A549 (cell line): ENCODE measurements at regions not wholly inside any gene's neighbourhood (a gene's known extent, or its start where the extent isn't known, plus 50 kb on each side); places are given as distances from the start of the nearest gene placed in this dataset.

ENCODE experiments used
- ATAC-seq, 2 experiments: fragments of 200-7000 bp in 1 of 2; fragments of >200 bp in 1 of 2; cut with Nextera tagmentation in 1 of 2; cut with Tn5 transposase in 1 of 2; 3 replicates each; pipeline versions ENCODE4 v1.8.0 to v1.9.1; 2018 to 2020; ENCODE audit warnings: mild to moderate bottlenecking in 1 of 2, moderate library complexity in 1 of 2
- CTCF ChIA-PET: fragments of 300-600 bp; sonication (Branson Sonifier 250); formaldehyde crosslinking; extraction: SDS; loops from one replicate; lab custom pipeline; 2021; ENCODE audit warnings: antibody characterized with exemption, inconsistent platforms; lab: Yijun Ruan, JAX
- POLR2A ChIA-PET: fragments of 350-600 bp; formaldehyde crosslinking; extraction: SDS; loops from one replicate; lab custom pipeline; 2021; ENCODE audit warnings: antibody characterized with exemption, inconsistent platforms; lab: Yijun Ruan, JAX
- DNase-seq, 2 experiments: peaks; one replicate each; pipeline versions ENCODE4 v3.0.0 to v3.0.0-alpha.2; 2011 to 2016; ENCODE audit warnings: low read depth in 1 of 2, low spot score in 1 of 2
- FAIRE-seq: peaks from 2 replicates; lab custom pipeline; 2011; peaks lifted over from hg19 to GRCh38; lab: Jason Lieb, UNC
- H3K27ac ChIP-seq, 2 experiments: fragments of >200 bp; sonication (Bioruptor Twin); formaldehyde crosslinking; 3 replicates each; pipeline ENCODE4 v1.5.1; 2016 to 2017
- H3K4me1 ChIP-seq: fragments of >200 bp; sonication (Bioruptor Twin); formaldehyde crosslinking; 3 replicates; pipeline ENCODE4 v1.6.1; 2016
- H3K4me2 ChIP-seq: fragments of >200 bp; sonication (Bioruptor Twin); formaldehyde crosslinking; 3 replicates; pipeline ENCODE4 v1.6.1; 2016
- H3K4me3 ChIP-seq: fragments of >200 bp; sonication (Bioruptor Twin); formaldehyde crosslinking; 3 replicates; pipeline ENCODE4 v1.5.1; 2016
- H3K9me3 ChIP-seq: fragments of >200 bp; sonication (Bioruptor Twin); formaldehyde crosslinking; 3 replicates; pipeline ENCODE4 v1.6.1; 2016
- BCL3 ChIP-seq: fragments of >200 bp; sonication (Bioruptor Twin); formaldehyde crosslinking; IDR thresholded peaks from 3 replicates; pipeline ENCODE4 v1.6.1; 2016
- BHLHE40 ChIP-seq: IDR thresholded peaks from 2 replicates; pipeline ENCODE4 v1.6.1; 2012; ENCODE audit warnings: low read depth, low read length, inconsistent platforms
- CTCF ChIP-seq: fragments of >200 bp; sonication (Bioruptor Twin); formaldehyde crosslinking; IDR thresholded peaks from 3 replicates; pipeline ENCODE4 v1.5.1; 2016
- EHMT2 ChIP-seq: fragments of 200-600 bp; sonication (generic); IDR thresholded peaks from 2 replicates; pipeline ENCODE4 v1.6.1; 2016; ENCODE audit warnings: antibody characterized with exemption, low read depth, mild to moderate bottlenecking, moderate library complexity
- FOSB ChIP-seq: fragments of 250-450 bp; sonication (Bioruptor Pico); IDR thresholded peaks from 2 replicates; pipeline ENCODE4 v1.5.0; 2020; ENCODE audit warnings: mild to moderate bottlenecking, moderate library complexity
- HEYL ChIP-seq: fragments of 250-450 bp; sonication (Bioruptor Pico); IDR thresholded peaks from 2 replicates; pipeline ENCODE4 v1.8.0; 2021; ENCODE audit warnings: mild to moderate bottlenecking, moderate library complexity
- HMGXB4 ChIP-seq: fragments of 250-450 bp; sonication (Bioruptor Pico); IDR thresholded peaks from 2 replicates; pipeline ENCODE4 v1.5.0; 2021; ENCODE audit warnings: mild to moderate bottlenecking, moderate library complexity, borderline replicate concordance
- HOXB5 ChIP-seq: fragments of 250-450 bp; sonication (Bioruptor Pico); IDR thresholded peaks from 2 replicates; pipeline ENCODE4 v1.5.0; 2020; ENCODE audit warnings: mild to moderate bottlenecking, moderate library complexity
- JUNB ChIP-seq: fragments of >200 bp; sonication (Bioruptor Twin); formaldehyde crosslinking; IDR thresholded peaks from 2 replicates; pipeline ENCODE4 v1.6.1; 2016
- KDM1A ChIP-seq: fragments of 200-600 bp; sonication (generic); IDR thresholded peaks from 2 replicates; pipeline ENCODE4 v1.6.1; 2016; ENCODE audit warnings: low read depth, mild to moderate bottlenecking
- MAFK ChIP-seq: fragments of 450-650 bp; IDR thresholded peaks from 2 replicates; pipeline ENCODE4 v1.6.1; 2014; ENCODE audit not compliant: partially characterized antibody
- MYC ChIP-seq: IDR thresholded peaks from 2 replicates; pipeline ENCODE4 v1.6.1; 2012; ENCODE audit warnings: mild to moderate bottlenecking, inconsistent platforms, low read length, improper control_type of control experiment, borderline replicate concordance
- NFE2L2 ChIP-seq: fragments of 150-350 bp; conservative IDR thresholded peaks from 2 replicates; pipeline ENCODE4 v1.6.1; 2014; ENCODE audit warnings: low read length
- PBX3 ChIP-seq: IDR thresholded peaks from 2 replicates; pipeline ENCODE4 v1.6.1; 2012
- POLR2AphosphoS2 ChIP-seq: conservative IDR thresholded peaks from 2 replicates; pipeline ENCODE4 v1.6.1; 2012; ENCODE audit warnings: low read length, improper control_type of control experiment, inconsistent platforms
- RARB ChIP-seq: fragments of 250-450 bp; sonication (Bioruptor Pico); IDR thresholded peaks from 2 replicates; pipeline ENCODE4 v1.8.0; 2021; ENCODE audit warnings: mild to moderate bottlenecking, moderate library complexity
- RCOR1 ChIP-seq: fragments of 150-350 bp; IDR thresholded peaks from 2 replicates; pipeline ENCODE4 v1.6.1; 2014; ENCODE audit warnings: antibody characterized with exemption, low read length, low read depth
- RNF2 ChIP-seq: fragments of 200-600 bp; sonication (generic); IDR thresholded peaks from 2 replicates; pipeline ENCODE4 v1.6.1; 2016; ENCODE audit warnings: low read depth, mild to moderate bottlenecking, antibody characterized with exemption, moderate library complexity, borderline replicate concordance
- SREBF2 ChIP-seq: fragments of 450-650 bp; IDR thresholded peaks from 2 replicates; pipeline ENCODE4 v1.6.1; 2014; ENCODE audit warnings: mild to moderate bottlenecking, moderate library complexity
- ZSCAN20 ChIP-seq: fragments of 250-450 bp; sonication (Bioruptor Pico); IDR thresholded peaks from 2 replicates; pipeline ENCODE4 v1.8.0; 2022; ENCODE audit warnings: mild to moderate bottlenecking, moderate library complexity
- WGBS: methylation state at CpG from one replicate; pipeline ENCODE4 v1.1.6; 2017; ENCODE audit errors: missing lambda C conversion rate; 5-methylcytosine and 5-hydroxymethylcytosine counted together

GRCh38 chr4:72827968-72828367 lies 241.5 kb downstream of the COX18 start:
- ATAC-seq: no peak
- no peak for TF ChIP-seq NFE2L2
- TF ChIP-seq RARB (CRISPR knock-in tag): no peak
- TF ChIP-seq HOXB5: no peak
- TF ChIP-seq RNF2: no peak
- peak; percentile 73 for TF ChIP-seq MAFK
- no peak for TF ChIP-seq BHLHE40
- no peaks in the 10 kb centered on the region for H3K4me1 ChIP-seq
- H3K4me2 ChIP-seq: no peak overlapping the region
- H3K9me3 ChIP-seq: no peaks in the 10 kb centered on the region
- H3K27ac ChIP-seq: no peak overlapping the region
- WGBS: 27% methylated on average over 1 of the region's 1 CpG
- POLR2A ChIA-PET: no interaction called here
- CTCF ChIA-PET: no interaction called here
- H3K4me3 ChIP-seq: no peak overlapping the region
- no peak for FAIRE-seq
- DNase-seq: no peak

- POLR2A ChIA-PET: no interaction called here
Measured at GRCh38 chr4:72820107-72820506, 249.4 kb downstream of the COX18 start.

More at GRCh38 chr4:72820107-72820506, 249.4 kb downstream of the COX18 start:
- Histone ChIP-seq H3K9me3 (no peaks in the 10 kb centered on the region), H3K4me3 (no peak overlapping the region), H3K27ac (no peak overlapping the region), H3K4me2 (no peak overlapping the region), H3K4me1 (no peaks in the 10 kb centered on the region)
- no peak for ATAC-seq
- TF ChIP-seq CTCF: no peak
- TF ChIP-seq PBX3: no peak
- no peak for TF ChIP-seq HEYL (CRISPR knock-in tag)
- TF ChIP-seq EHMT2: no peak
- no peak for TF ChIP-seq JUNB
- no peak for TF ChIP-seq POLR2AphosphoS2
- no peak for TF ChIP-seq ZSCAN20 (CRISPR knock-in tag)
- TF ChIP-seq MAFK: no peak
- no peak for TF ChIP-seq HMGXB4
- no peak for TF ChIP-seq SREBF2
- no peak for TF ChIP-seq RCOR1
- no peak for TF ChIP-seq FOSB (CRISPR knock-in tag)
- TF ChIP-seq BCL3: no peak
- no peak for TF ChIP-seq KDM1A
- TF ChIP-seq MYC: no peak
- no peak for DNase-seq
- no peak for FAIRE-seq
- CTCF ChIA-PET: no interaction called here
